HG03378 (cell line): ENCODE measurements at regions not wholly inside any gene's neighbourhood (a gene's known extent, or its start where the extent isn't known, plus 50 kb on each side); places are given as distances from the start of the nearest gene placed in this dataset.

ENCODE experiments used
- ATAC-seq: cut with Tn5 transposase; IDR thresholded peaks from one replicate; pipeline ENCODE4 v1.9.1; 2021; ENCODE audit warnings: mild to moderate bottlenecking, moderate library complexity; ENCODE audit not compliant: unreplicated experiment

GRCh38 chr13:85742355-85742754, 56.9 kb downstream of the SLITRK6 start:
- ATAC-seq: no peak

- no peak for ATAC-seq
Measured at GRCh38 chr13:85741017-85741416, 58.2 kb downstream of the SLITRK6 start.

DNA sequence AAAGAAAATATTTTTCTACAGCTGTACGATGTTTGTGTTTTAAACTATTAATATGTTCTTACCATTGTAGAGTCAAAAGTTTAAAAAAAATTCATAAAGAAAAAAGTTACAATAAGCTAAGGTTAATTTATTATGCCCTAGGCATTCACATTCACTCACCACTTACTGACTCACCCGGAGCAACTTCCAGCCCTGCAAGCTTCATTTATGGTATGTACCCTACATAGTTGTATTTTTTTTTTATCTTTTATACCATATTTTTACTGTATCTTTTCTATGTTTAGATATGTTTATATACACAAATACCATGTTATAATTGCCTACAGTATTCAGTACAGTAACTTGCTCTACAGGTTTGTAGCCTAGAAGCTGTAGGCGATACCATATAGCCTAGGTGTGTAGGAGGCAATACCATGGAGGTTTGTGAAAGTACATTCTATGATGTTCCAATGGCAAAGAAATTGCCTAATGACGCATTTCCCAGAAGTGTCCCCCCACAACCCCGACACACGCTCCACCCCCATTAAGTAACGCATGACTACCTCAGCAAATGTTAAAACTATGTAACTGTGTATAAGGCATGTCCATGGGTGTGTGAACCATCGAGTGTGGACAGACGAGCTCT, 60.4 kb downstream of the SLITRK6 start:
- ATAC-seq: no peak

DNA sequence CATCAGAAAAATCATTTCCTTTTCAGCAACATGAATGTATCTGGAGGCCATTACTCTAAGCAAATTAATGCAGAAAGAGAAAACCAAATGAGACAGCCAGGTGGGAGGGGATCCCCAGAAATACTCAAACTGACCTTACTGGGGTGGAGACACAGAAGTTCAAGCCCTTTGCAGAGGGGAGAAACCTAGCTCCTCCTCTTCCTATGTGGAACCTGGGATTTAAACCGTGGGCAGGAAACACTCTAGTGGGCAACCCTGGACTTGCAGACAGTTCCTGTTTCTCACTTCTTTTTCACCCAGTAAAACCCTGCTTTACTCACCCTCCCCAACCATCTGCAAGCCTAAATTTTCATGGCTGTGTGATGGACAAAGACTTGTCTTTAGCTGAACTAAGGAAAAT, 61.3 kb downstream of the SLITRK6 start:
- no peak for ATAC-seq

GRCh38 chr13:85729296-85729695, 69.9 kb downstream of the SLITRK6 start:
- ATAC-seq: no peak

- ATAC-seq: no peak
Measured at GRCh38 chr13:85728811-85729210, 70.4 kb downstream of the SLITRK6 start.

DNA sequence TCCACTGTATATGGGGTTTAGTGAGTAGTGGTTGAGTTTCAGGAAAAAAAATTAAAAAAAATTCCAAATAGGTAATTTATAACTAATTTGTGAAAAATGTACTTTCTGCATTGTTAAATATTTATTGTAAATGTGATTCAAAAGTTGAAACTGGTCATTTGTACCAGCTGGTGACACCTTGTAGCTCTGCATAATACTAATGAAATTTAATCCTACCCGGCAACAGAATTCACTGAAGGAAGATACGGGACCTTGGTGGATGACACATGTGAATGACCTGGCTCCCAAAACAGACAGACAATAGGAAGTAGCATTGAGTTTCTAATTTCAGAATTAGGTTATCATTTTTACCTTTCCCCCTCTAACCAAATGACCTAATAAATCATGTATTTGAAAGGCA, 73.8 kb downstream of the SLITRK6 start:
- no peak for ATAC-seq

- no peak for ATAC-seq
Measured at GRCh38 chr13:85724546-85725432, 74.4 kb downstream of the SLITRK6 start.

DNA sequence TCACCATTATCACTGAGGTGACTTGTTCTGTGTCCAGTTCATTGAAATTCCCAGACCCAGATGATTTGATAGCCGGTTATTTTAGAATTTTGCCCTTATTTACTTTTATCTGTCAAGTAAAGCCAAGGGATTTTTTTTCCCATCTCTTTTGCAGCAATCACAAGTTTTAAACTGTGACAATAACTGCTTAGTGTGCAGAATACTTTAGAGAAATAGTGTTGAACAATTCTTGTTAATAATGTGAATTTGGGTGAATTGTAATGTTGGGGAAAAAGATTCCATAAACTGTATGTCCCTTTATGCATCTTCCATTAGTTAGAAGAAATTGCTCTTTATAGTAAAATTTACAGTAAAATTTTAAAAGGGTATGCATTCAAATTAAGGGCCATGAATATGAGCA, 79.5 kb downstream of the SLITRK6 start:
- ATAC-seq: no peak

DNA sequence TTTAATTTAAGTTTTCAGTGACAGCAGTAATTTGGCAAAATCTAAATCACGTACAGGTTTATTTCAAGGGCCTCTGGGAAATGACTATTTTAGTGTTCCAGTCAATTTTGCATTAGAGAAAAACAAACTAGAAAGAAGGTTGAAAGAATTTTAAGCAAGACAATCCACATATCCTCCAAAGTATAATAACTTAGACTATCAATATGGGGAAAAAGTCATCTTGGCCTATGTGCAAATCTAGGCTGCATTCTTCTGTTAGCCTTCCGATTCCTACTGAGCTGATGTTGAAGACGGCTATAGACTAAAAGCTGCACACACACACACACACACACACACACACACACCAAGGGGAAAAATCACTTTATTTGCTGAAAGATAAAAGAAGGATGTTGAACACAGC, 81.3 kb downstream of the SLITRK6 start:
- no peak for ATAC-seq

GRCh38 chr13:85710545-85710944, 88.7 kb downstream of the SLITRK6 start:
- ATAC-seq: no peak

- ATAC-seq: no peak
Measured at GRCh38 chr13:85709721-85710120, 89.5 kb downstream of the SLITRK6 start.

GRCh38 chr13:85709072-85709471, 90.1 kb downstream of the SLITRK6 start:
- ATAC-seq: no peak

DNA sequence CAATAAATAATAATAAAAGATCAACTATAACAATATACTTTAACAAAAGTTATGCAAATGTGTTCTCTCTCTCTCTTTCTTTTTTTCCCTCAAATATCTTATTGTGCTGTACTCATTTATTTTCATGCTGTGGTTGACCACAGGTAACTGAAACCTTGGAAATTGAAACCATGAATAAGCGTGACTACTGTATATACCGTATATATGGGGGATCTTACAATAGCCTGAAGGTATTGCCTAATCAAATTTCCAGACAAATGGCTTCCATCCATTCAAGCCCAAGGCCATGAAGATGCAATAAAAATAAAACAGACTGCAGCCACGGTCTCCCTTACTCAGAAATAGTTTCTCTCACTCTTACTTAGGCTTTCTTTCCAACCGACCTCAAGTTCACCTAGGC, 98.3 kb downstream of the SLITRK6 start:
- no peak for ATAC-seq

DNA sequence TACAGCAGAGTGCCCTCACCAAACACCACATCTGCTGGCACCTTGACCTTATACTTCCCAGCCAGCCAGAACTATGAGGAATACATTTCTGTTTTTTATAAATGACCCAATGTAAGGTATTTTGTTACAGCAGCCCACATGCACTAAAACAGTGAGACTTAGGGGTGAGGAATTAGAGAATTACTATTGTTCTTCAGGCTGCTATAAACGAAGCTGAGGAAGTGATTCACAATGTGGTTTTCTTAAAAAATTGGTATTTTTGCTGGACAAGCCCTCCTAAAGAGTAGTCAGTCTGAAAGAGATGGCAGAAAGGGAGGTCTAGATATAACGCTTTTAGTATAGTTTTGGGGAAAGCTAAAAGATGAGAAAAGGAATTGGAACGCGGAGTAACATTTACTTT, 101.0 kb downstream of the SLITRK6 start:
- no peak for ATAC-seq

DNA sequence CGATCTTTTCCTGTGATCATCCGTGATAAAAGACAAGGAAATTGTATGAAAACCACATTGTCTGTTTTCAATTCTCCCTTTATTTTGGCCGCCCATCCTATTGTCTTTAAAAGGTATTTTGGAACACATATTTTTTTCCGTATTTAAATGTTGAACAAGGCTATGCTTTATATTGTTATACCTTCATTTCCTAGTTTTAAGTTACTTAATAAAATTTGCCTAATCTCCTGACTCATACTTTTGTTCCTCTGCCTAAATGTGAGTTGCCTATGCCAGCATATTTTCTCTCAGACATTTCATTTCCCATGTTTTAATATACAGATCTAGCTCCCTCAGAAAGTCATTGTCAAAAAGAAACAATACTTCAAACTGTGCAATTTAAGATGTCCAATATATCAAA, 104.2 kb downstream of the SLITRK6 start:
- ATAC-seq: no peak

DNA sequence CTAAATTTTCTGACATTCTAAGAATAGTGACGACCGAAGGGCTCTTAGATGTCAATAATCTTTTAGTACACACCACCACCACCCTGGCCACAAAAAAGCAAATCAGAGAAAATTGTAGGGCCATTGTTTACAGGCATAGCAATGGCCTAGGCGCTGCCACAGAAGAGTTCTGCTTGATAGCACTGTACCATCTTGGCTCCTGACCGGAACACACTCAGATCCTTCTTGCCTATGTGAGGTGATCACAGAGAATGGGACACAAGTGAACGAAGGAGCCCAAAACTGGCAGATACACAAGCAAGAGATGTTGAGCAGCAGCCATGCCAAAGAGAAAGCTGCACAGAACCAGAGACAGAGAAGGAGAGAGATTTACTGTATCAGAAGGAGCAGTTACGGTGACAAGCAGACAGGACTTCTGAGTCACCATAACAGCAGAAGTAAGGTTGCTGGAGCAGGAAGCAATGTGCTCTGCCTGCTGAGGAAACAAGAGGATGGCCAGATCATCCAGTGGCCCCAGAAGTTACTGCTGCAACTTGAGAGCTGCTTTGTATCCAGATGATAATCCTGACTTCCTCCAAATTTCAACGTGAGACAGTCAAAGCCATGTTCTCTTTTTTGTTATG, 105.2 kb downstream of the SLITRK6 start:
- no peak for ATAC-seq

- no peak for ATAC-seq
Measured at GRCh38 chr13:85690368-85690767, 108.9 kb downstream of the SLITRK6 start.

- ATAC-seq: no peak
Measured at GRCh38 chr13:85685436-85685835, 113.8 kb downstream of the SLITRK6 start.

- no peak for ATAC-seq
Measured at GRCh38 chr13:85675151-85675907, 123.9 kb downstream of the SLITRK6 start.

DNA sequence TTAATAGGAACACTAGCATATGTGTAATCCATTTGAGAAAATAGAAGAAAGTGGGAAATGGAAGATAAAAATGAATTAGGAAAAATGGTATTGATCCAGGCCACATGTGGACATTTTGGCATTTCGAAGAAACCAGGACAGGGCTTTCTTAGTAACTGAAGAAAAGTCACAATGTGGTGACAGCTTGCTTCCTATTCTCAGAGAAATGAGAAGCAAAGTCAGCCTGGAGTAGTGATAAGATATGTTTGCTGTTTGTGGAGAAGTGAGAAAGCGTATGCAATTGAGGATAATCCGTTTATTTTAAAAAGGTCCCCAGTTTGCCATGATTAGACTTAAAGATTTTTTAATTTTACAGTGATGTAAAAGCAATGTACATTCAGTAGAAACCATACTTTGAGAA, 127.9 kb downstream of the SLITRK6 start:
- no peak for ATAC-seq
